Mesothelial cell of epicardium (in vitro differentiated cells): ENCODE measurements at regions not wholly inside any gene's neighbourhood (a gene's known extent, or its start where the extent isn't known, plus 50 kb on each side); places are given as distances from the start of the nearest gene placed in this dataset.

Experiments used
- DNase-seq, 2 experiments: peaks; one replicate each; pipeline ENCODE4 v3.0.0; 2021; ENCODE audit warnings: low spot score in 2 of 2; ENCODE audit not compliant: unreplicated experiment in 2 of 2
- H3K27ac Mint-ChIP-seq: 2 replicates; pipeline ENCODE4 v1.8.0; 2021; ENCODE audit warnings: mixed read lengths
- H3K27me3 Mint-ChIP-seq: 2 replicates; pipeline ENCODE4 v1.8.0; 2021; ENCODE audit warnings: low read depth, mixed read lengths
- H3K36me3 Mint-ChIP-seq: 2 replicates; pipeline ENCODE4 v1.8.0; 2021; ENCODE audit warnings: mixed read lengths
- H3K4me1 Mint-ChIP-seq: 2 replicates; pipeline ENCODE4 v1.8.0; 2021; ENCODE audit warnings: mixed read lengths
- H3K4me3 Mint-ChIP-seq: 2 replicates; pipeline ENCODE4 v1.8.0; 2021; ENCODE audit warnings: mild to moderate bottlenecking, moderate library complexity, mixed read lengths
- H3K9me3 Mint-ChIP-seq: 2 replicates; pipeline ENCODE4 v1.8.0; 2021; ENCODE audit warnings: mixed read lengths
- CTCF ChIP-seq: fragments of 200-600 bp; sonication (generic); IDR thresholded peaks from one replicate; pipeline ENCODE4 v1.5.0; 2021; ENCODE audit warnings: antibody characterized with exemption; ENCODE audit not compliant: unreplicated experiment

- Mint-ChIP-seq H3K4me1 (peaks cover 16% of the 10 kb centered on the region), H3K27ac (no peak overlapping the region), H3K4me3 (no peak overlapping the region), H3K9me3 (no peaks in the 10 kb centered on the region), H3K36me3 (no peaks in the 10 kb centered on the region), H3K27me3 (no peaks in the 10 kb centered on the region)
- no peak for DNase-seq
- no peak for TF ChIP-seq CTCF
Measured at GRCh38 chr18:11516751-11517503, 92.5 kb upstream of the SLC35G4 start.

GRCh38 chr18:11514267-11514666 lies 95.1 kb upstream of the SLC35G4 start:
- Mint-ChIP-seq H3K27me3 (no peaks in the 10 kb centered on the region), H3K36me3 (no peaks in the 10 kb centered on the region), H3K27ac (no peak overlapping the region), H3K4me1 (peaks cover 14% of the 10 kb centered on the region), H3K4me3 (no peak overlapping the region), H3K9me3 (no peaks in the 10 kb centered on the region)
- TF ChIP-seq CTCF: no peak
- no peak for DNase-seq

- Mint-ChIP-seq H3K4me1 (peaks cover 1% of the 10 kb centered on the region), H3K9me3 (no peaks in the 10 kb centered on the region), H3K36me3 (no peaks in the 10 kb centered on the region), H3K27ac (no peak overlapping the region), H3K4me3 (no peak overlapping the region), H3K27me3 (no peaks in the 10 kb centered on the region)
- no peak for TF ChIP-seq CTCF
- no peak for DNase-seq
Measured at GRCh38 chr18:11512096-11513025, 97.0 kb upstream of the SLC35G4 start.

GRCh38 chr18:11511434-11512095 lies 97.8 kb upstream of the SLC35G4 start:
- Mint-ChIP-seq H3K4me3 (no peak overlapping the region), H3K27me3 (no peaks in the 10 kb centered on the region), H3K36me3 (no peaks in the 10 kb centered on the region), H3K4me1 (peaks cover 1% of the 10 kb centered on the region), H3K27ac (no peak overlapping the region), H3K9me3 (no peaks in the 10 kb centered on the region)
- no peak for TF ChIP-seq CTCF
- DNase-seq: no peak

GRCh38 chr18:11506856-11507255 lies 102.5 kb upstream of the SLC35G4 start:
- H3K4me3 Mint-ChIP-seq: no peak overlapping the region
- no peaks in the 10 kb centered on the region for H3K27me3 Mint-ChIP-seq
- no peak for TF ChIP-seq CTCF
- H3K9me3 Mint-ChIP-seq: no peaks in the 10 kb centered on the region
- no peaks in the 10 kb centered on the region for H3K4me1 Mint-ChIP-seq
- no peaks in the 10 kb centered on the region for H3K36me3 Mint-ChIP-seq
- no peak for DNase-seq
- H3K27ac Mint-ChIP-seq: no peak overlapping the region
